ENCODE measurements at regions not wholly inside any gene's neighbourhood (a gene's known extent, or its start where the extent isn't known, plus 50 kb on each side); places are given as distances from the start of the nearest gene placed in this dataset.

- Histone ChIP-seq H3K4me3 (ENCODE audit: low read length in 2 of 2) (no peak overlapping the region), H3K27me3 (ENCODE audit: control insufficient read depth in 2 of 2, insufficient read depth in 1 of 2, low read length in 1 of 2) (no peaks in the 10 kb centered on the region), H3K9me3 (ENCODE audit: control insufficient read depth in 2 of 2, insufficient read depth in 1 of 2, low read length in 1 of 2) (no peaks in the 10 kb centered on the region), H3K27ac (ENCODE audit: low read depth in 1 of 2, low read length in 1 of 2) (no peak overlapping the region), H3K36me3 (ENCODE audit: control insufficient read depth in 2 of 2, insufficient read depth in 2 of 2, low read length in 1 of 2) (no peaks in the 10 kb centered on the region), H3K4me1 (ENCODE audit: control insufficient read depth in 2 of 2, insufficient read depth in 2 of 2, low read length in 2 of 2) (no peaks in the 10 kb centered on the region)
- WGBS = 83% methylated on average over 2 of the region's 2 CpGs
- DNase-seq (ENCODE audit: low read depth in 6 of 9, low spot score in 9 of 9) = no peak
Observed at GRCh38 chr3:63046152-63046551, 170.9 kb upstream of the CADPS start.

- no peaks in the 10 kb centered on the region for H3K36me3 ChIP-seq (ENCODE audit: control insufficient read depth in 2 of 2, insufficient read depth in 2 of 2, low read length in 1 of 2)
- no peaks in the 10 kb centered on the region for H3K4me1 ChIP-seq (ENCODE audit: control insufficient read depth in 2 of 2, insufficient read depth in 2 of 2, low read length in 2 of 2)
- H3K27ac ChIP-seq (ENCODE audit: low read depth in 1 of 2, low read length in 1 of 2) = no peak overlapping the region
- no peaks in the 10 kb centered on the region for H3K9me3 ChIP-seq (ENCODE audit: control insufficient read depth in 2 of 2, insufficient read depth in 1 of 2, low read length in 1 of 2)
- no peak overlapping the region for H3K4me3 ChIP-seq (ENCODE audit: low read length in 2 of 2)
- 76% methylated on average over 4 of the region's 4 CpGs for WGBS
- DNase-seq (ENCODE audit: low read depth in 6 of 9, low spot score in 9 of 9) = no peak
- no peaks in the 10 kb centered on the region for H3K27me3 ChIP-seq (ENCODE audit: control insufficient read depth in 2 of 2, insufficient read depth in 1 of 2, low read length in 1 of 2)
Observed at GRCh38 chr3:63046580-63046979, 171.4 kb upstream of the CADPS start.

GRCh38 chr3:63047068-63047467, 171.9 kb upstream of the CADPS start:
- Histone ChIP-seq H3K4me3 (ENCODE audit: low read length in 2 of 2) (no peak overlapping the region), H3K9me3 (ENCODE audit: control insufficient read depth in 2 of 2, insufficient read depth in 1 of 2, low read length in 1 of 2) (no peaks in the 10 kb centered on the region), H3K36me3 (ENCODE audit: control insufficient read depth in 2 of 2, insufficient read depth in 2 of 2, low read length in 1 of 2) (no peaks in the 10 kb centered on the region), H3K4me1 (ENCODE audit: control insufficient read depth in 2 of 2, insufficient read depth in 2 of 2, low read length in 2 of 2) (no peaks in the 10 kb centered on the region), H3K27me3 (ENCODE audit: control insufficient read depth in 2 of 2, insufficient read depth in 1 of 2, low read length in 1 of 2) (no peaks in the 10 kb centered on the region), H3K27ac (ENCODE audit: low read depth in 1 of 2, low read length in 1 of 2) (no peak overlapping the region)
- WGBS = 95% methylated on average over 1 of the region's 1 CpG
- DNase-seq (ENCODE audit: low read depth in 6 of 9, low spot score in 9 of 9) = no peak

DNA sequence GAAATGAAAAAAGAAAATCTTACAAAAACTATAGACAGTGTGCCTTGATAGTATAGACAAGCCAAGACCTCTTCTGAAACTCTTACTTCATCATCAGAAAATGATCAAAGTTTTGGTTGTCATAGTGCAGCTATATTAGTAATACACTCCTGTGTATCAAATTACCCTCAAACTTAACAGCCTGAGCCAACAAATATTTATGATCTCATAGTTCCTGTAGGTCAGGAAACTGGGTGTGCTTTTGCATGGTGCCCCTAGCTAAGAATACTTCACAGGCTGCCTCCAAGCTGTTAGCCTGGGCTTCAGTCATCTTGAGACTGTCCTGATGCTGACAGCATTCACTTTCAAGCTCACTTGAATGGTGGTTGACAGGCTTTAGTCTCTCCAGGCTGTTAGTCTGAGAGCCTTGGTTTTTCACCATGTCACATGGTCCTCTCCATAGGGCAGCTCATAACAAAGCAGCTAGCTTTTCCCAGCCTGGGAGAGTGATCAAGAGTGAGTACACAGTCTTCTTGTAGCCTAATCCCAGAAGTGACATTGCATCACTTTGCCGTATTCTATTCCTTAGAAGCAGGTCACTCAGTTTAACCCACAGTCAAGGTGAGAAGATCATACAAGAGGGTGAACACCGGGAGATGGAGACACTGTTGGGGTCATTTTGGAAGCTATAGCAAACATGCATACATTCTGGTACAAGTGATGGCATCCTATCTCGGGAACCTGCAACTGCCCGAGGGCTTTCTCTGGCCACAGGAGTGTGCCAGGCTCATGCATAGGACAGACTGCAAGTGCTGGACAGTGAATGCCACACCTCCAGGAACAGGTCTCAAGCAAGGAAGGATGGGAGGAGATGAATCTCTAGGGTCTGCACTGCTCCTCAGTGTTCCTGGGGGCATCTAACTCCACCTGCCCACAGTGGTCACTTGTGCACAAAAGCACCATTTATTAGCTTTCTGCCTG, 173.4 kb upstream of the CADPS start:
- no peak overlapping the region for H3K4me3 ChIP-seq (ENCODE audit: low read length in 2 of 2)
- no peak for DNase-seq (ENCODE audit: low read depth in 6 of 9, low spot score in 9 of 9)
- no peak overlapping the region for H3K27ac ChIP-seq (ENCODE audit: low read depth in 1 of 2, low read length in 1 of 2)
- no peaks in the 10 kb centered on the region for H3K36me3 ChIP-seq (ENCODE audit: control insufficient read depth in 2 of 2, insufficient read depth in 2 of 2, low read length in 1 of 2)
- H3K4me1 ChIP-seq (ENCODE audit: control insufficient read depth in 2 of 2, insufficient read depth in 2 of 2, low read length in 2 of 2) = no peaks in the 10 kb centered on the region
- H3K9me3 ChIP-seq (ENCODE audit: control insufficient read depth in 2 of 2, insufficient read depth in 1 of 2, low read length in 1 of 2) = no peaks in the 10 kb centered on the region
- no peaks in the 10 kb centered on the region for H3K27me3 ChIP-seq (ENCODE audit: control insufficient read depth in 2 of 2, insufficient read depth in 1 of 2, low read length in 1 of 2)
- 94% methylated on average over 4 of the region's 4 CpGs for WGBS

GRCh38 chr3:63050548-63051177, 175.4 kb upstream of the CADPS start:
- H3K27me3 ChIP-seq (ENCODE audit: control insufficient read depth in 2 of 2, insufficient read depth in 1 of 2, low read length in 1 of 2) = no peaks in the 10 kb centered on the region
- H3K4me3 ChIP-seq (ENCODE audit: low read length in 2 of 2) = no peak overlapping the region
- no peaks in the 10 kb centered on the region for H3K9me3 ChIP-seq (ENCODE audit: control insufficient read depth in 2 of 2, insufficient read depth in 1 of 2, low read length in 1 of 2)
- H3K27ac ChIP-seq (ENCODE audit: low read depth in 1 of 2, low read length in 1 of 2) = no peak overlapping the region
- no peaks in the 10 kb centered on the region for H3K36me3 ChIP-seq (ENCODE audit: control insufficient read depth in 2 of 2, insufficient read depth in 2 of 2, low read length in 1 of 2)
- WGBS = 77% methylated on average over 8 of the region's 8 CpGs
- no peaks in the 10 kb centered on the region for H3K4me1 ChIP-seq (ENCODE audit: control insufficient read depth in 2 of 2, insufficient read depth in 2 of 2, low read length in 2 of 2)
- DNase-seq (ENCODE audit: low read depth in 6 of 9, low spot score in 9 of 9) = no peak

GRCh38 chr3:63051920-63052319, 176.7 kb upstream of the CADPS start:
- H3K9me3 ChIP-seq (ENCODE audit: control insufficient read depth in 2 of 2, insufficient read depth in 1 of 2, low read length in 1 of 2) = no peaks in the 10 kb centered on the region
- DNase-seq (ENCODE audit: low read depth in 6 of 9, low spot score in 9 of 9) = no peak
- H3K27me3 ChIP-seq (ENCODE audit: control insufficient read depth in 2 of 2, insufficient read depth in 1 of 2, low read length in 1 of 2) = no peaks in the 10 kb centered on the region
- 61% methylated on average over 5 of the region's 5 CpGs for whole genome bisulfite sequencing
- no peak overlapping the region for H3K4me3 ChIP-seq (ENCODE audit: low read length in 2 of 2)
- no peaks in the 10 kb centered on the region for H3K4me1 ChIP-seq (ENCODE audit: control insufficient read depth in 2 of 2, insufficient read depth in 2 of 2, low read length in 2 of 2)
- H3K27ac ChIP-seq (ENCODE audit: low read depth in 1 of 2, low read length in 1 of 2) = no peak overlapping the region
- no peaks in the 10 kb centered on the region for H3K36me3 ChIP-seq (ENCODE audit: control insufficient read depth in 2 of 2, insufficient read depth in 2 of 2, low read length in 1 of 2)

GRCh38 chr3:63056932-63057331, 181.7 kb upstream of the CADPS start:
- Histone ChIP-seq H3K9me3 (ENCODE audit: control insufficient read depth in 2 of 2, insufficient read depth in 1 of 2, low read length in 1 of 2) (no peaks in the 10 kb centered on the region), H3K36me3 (ENCODE audit: control insufficient read depth in 2 of 2, insufficient read depth in 2 of 2, low read length in 1 of 2) (no peaks in the 10 kb centered on the region)
- 21% methylated on average over 1 of the region's 1 CpG for WGBS

DNA sequence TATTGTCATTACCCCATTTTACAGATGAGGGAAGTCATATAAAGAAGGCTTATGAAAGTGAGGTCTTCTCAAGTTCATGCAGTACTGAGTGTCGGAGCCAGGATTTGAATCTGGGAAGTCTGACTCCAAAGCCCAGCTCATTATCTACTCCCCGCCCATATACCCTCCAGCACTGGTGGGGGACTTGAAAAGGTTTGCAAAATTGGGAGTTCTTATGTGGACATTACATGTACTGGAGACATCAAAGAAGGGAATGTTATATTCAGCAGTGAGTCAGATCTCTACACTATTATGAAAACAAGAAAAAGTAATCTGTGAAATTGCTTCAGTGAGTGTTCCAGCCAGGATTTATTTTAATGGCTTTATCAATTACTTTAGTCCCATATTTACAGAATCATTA, 185.2 kb upstream of the CADPS start:
- no peaks in the 10 kb centered on the region for H3K36me3 ChIP-seq (ENCODE audit: control insufficient read depth in 2 of 2, insufficient read depth in 2 of 2, low read length in 1 of 2)
- H3K27ac ChIP-seq (ENCODE audit: low read depth in 1 of 2, low read length in 1 of 2) = no peak overlapping the region
- H3K9me3 ChIP-seq (ENCODE audit: control insufficient read depth in 2 of 2, insufficient read depth in 1 of 2, low read length in 1 of 2) = no peaks in the 10 kb centered on the region
- 88% methylated on average over 2 of the region's 2 CpGs for WGBS
- H3K4me1 ChIP-seq (ENCODE audit: control insufficient read depth in 2 of 2, insufficient read depth in 2 of 2, low read length in 2 of 2) = no peaks in the 10 kb centered on the region
- no peak overlapping the region for H3K4me3 ChIP-seq (ENCODE audit: low read length in 2 of 2)
- no peak for DNase-seq (ENCODE audit: low read depth in 6 of 9, low spot score in 9 of 9)
- H3K27me3 ChIP-seq (ENCODE audit: control insufficient read depth in 2 of 2, insufficient read depth in 1 of 2, low read length in 1 of 2) = no peaks in the 10 kb centered on the region

More at GRCh38 chr3:63056932-63057331, 181.7 kb upstream of the CADPS start:
- H3K4me1 ChIP-seq (ENCODE audit: control insufficient read depth in 2 of 2, insufficient read depth in 2 of 2, low read length in 2 of 2) = no peaks in the 10 kb centered on the region
- no peak overlapping the region for H3K27ac ChIP-seq (ENCODE audit: low read depth in 1 of 2, low read length in 1 of 2)
- H3K27me3 ChIP-seq (ENCODE audit: control insufficient read depth in 2 of 2, insufficient read depth in 1 of 2, low read length in 1 of 2) = no peaks in the 10 kb centered on the region
- DNase-seq (ENCODE audit: low read depth in 6 of 9, low spot score in 9 of 9) = no peak
- H3K4me3 ChIP-seq (ENCODE audit: low read length in 2 of 2) = no peak overlapping the region

GRCh38 chr3:63061449-63061848, 186.2 kb upstream of the CADPS start:
- Histone ChIP-seq H3K9me3 (ENCODE audit: control insufficient read depth in 2 of 2, insufficient read depth in 1 of 2, low read length in 1 of 2) (no peaks in the 10 kb centered on the region), H3K36me3 (ENCODE audit: control insufficient read depth in 2 of 2, insufficient read depth in 2 of 2, low read length in 1 of 2) (no peaks in the 10 kb centered on the region), H3K27me3 (ENCODE audit: control insufficient read depth in 2 of 2, insufficient read depth in 1 of 2, low read length in 1 of 2) (no peaks in the 10 kb centered on the region), H3K4me1 (ENCODE audit: control insufficient read depth in 2 of 2, insufficient read depth in 2 of 2, low read length in 2 of 2) (no peaks in the 10 kb centered on the region), H3K27ac (ENCODE audit: low read depth in 1 of 2, low read length in 1 of 2) (no peak overlapping the region), H3K4me3 (ENCODE audit: low read length in 2 of 2) (no peak overlapping the region)
- 75% methylated on average over 5 of the region's 5 CpGs for WGBS
- DNase-seq (ENCODE audit: low read depth in 6 of 9, low spot score in 9 of 9) = no peak
